ENCODE measurements at regions not wholly inside any gene's neighbourhood (a gene's known extent, or its start where the extent isn't known, plus 50 kb on each side); places are given as distances from the start of the nearest gene placed in this dataset.
"Not testable (repeated sequence)": the region's sequence is repeated elsewhere in the genome, so short reads cannot be mapped to it uniquely, and the experiment has no call there.

- no peak for DNase-seq
These were observed 1670.3 kb downstream of the MRPL39 start for GRCh38 chr21:23936991-23937390.

GRCh38 chr21:23936224-23936623 lies 1671.1 kb downstream of the MRPL39 start:
- no peak for DNase-seq

- DNase-seq, result no peak
These were observed 1676.7 kb downstream of the MRPL39 start for GRCh38 chr21:23930565-23930964.

GRCh38 chr21:23926430-23926829 lies 1680.9 kb downstream of the MRPL39 start:
- DNase-seq, result not testable (repeated sequence)

- no peak for DNase-seq
These were observed 1685.4 kb downstream of the MRPL39 start for GRCh38 chr21:23921670-23922418.

- no peak for DNase-seq
These were observed 1706.6 kb downstream of the MRPL39 start for GRCh38 chr21:23900727-23901126.

- DNase-seq, result no peak
These were observed 1707.7 kb downstream of the MRPL39 start for GRCh38 chr21:23899561-23899960.

GRCh38 chr21:23890652-23891051 lies 1716.6 kb downstream of the MRPL39 start:
- no peak for DNase-seq

GRCh38 chr21:23887725-23888306 lies 1719.5 kb downstream of the MRPL39 start:
- peak; percentile 53 for DNase-seq

- DNase-seq, result no peak
These were observed 1720.2 kb downstream of the MRPL39 start for GRCh38 chr21:23886828-23887724.

- DNase-seq, result no peak
These were observed 1725.5 kb downstream of the MRPL39 start for GRCh38 chr21:23881783-23882182.

GRCh38 chr21:23876925-23877558 lies 1730.2 kb downstream of the MRPL39 start:
- no peak for DNase-seq

GRCh38 chr21:23874271-23874670 lies 1733.0 kb downstream of the MRPL39 start:
- no peak for DNase-seq

GRCh38 chr21:23861911-23862504 lies 1745.3 kb downstream of the MRPL39 start:
- no peak for DNase-seq

GRCh38 chr21:23858878-23859277 lies 1748.4 kb downstream of the MRPL39 start:
- DNase-seq, result no peak

GRCh38 chr21:23853796-23854379 lies 1753.4 kb downstream of the MRPL39 start:
- no peak for DNase-seq

GRCh38 chr21:23837564-23837963 lies 1769.7 kb downstream of the MRPL39 start:
- DNase-seq, result no peak

GRCh38 chr21:23822760-23823159 lies 1784.5 kb downstream of the MRPL39 start:
- DNase-seq, result no peak

- no peak for DNase-seq
These were observed 1789.9 kb downstream of the MRPL39 start for GRCh38 chr21:23817337-23817736.

- no peak for DNase-seq
These were observed 1794.8 kb downstream of the MRPL39 start for GRCh38 chr21:23812485-23812884.

- DNase-seq, result no peak
These were observed 1795.5 kb downstream of the MRPL39 start for GRCh38 chr21:23811805-23812204.

- DNase-seq, result no peak
These were observed 1797.7 kb downstream of the MRPL39 start for GRCh38 chr21:23809573-23809972.

All from activated CD8-positive, alpha-beta memory T cell treated with anti-CD3 and anti-CD28 coated beads, Interleukin-2, amount 50 U/mL, for 48 hours (primary cell).